Activated CD4-positive, alpha-beta T cell treated with anti-CD3 and anti-CD28 coated beads for 36 hours (primary cell): ENCODE measurements at regions not wholly inside any gene's neighbourhood (a gene's known extent, or its start where the extent isn't known, plus 50 kb on each side); places are given as distances from the start of the nearest gene placed in this dataset.

ENCODE experiments used
- ATAC-seq: fragments of 200-7000 bp; cut with Tn5 transposase; one replicate; pipeline ENCODE4 v1.10.0; 2021; ENCODE audit warnings: mild to moderate bottlenecking, moderate library complexity
- CTCF ChIA-PET: fragments of 350-600 bp; sonication (Branson Sonifier 250); formaldehyde crosslinking; loops from one replicate; lab custom pipeline; 2021; ENCODE audit warnings: antibody characterized with exemption; lab: Charles Lee
- POLR2A ChIA-PET: fragments of 350-600 bp; sonication (Branson Sonifier 250); formaldehyde crosslinking; loops from one replicate; lab custom pipeline; 2021; ENCODE audit warnings: antibody characterized with exemption, inconsistent platforms; lab: Charles Lee
- DNase-seq: peaks from one replicate; pipeline ENCODE4 v3.0.0-alpha.2; 2020
- H3K27ac Mint-ChIP-seq: one replicate; pipeline ENCODE4 v1.8.0; 2021; ENCODE audit warnings: mixed read lengths
- H3K27me3 Mint-ChIP-seq: one replicate; pipeline ENCODE4 v1.8.0; 2021; ENCODE audit warnings: mixed read lengths
- H3K36me3 Mint-ChIP-seq: one replicate; pipeline ENCODE4 v1.8.0; 2021; ENCODE audit warnings: low read depth, mixed read lengths
- H3K4me1 Mint-ChIP-seq: one replicate; pipeline ENCODE4 v1.8.0; 2021; ENCODE audit warnings: mixed read lengths
- H3K4me3 Mint-ChIP-seq: one replicate; pipeline ENCODE4 v1.8.0; 2021; ENCODE audit warnings: mild to moderate bottlenecking, moderate library complexity, mixed read lengths
- H3K9me3 Mint-ChIP-seq: one replicate; pipeline ENCODE4 v1.8.0; 2021; ENCODE audit warnings: low read depth, mixed read lengths
- intact Hi-C, 2 experiments: fragments of 100-400 bp; cut with DNase I in 1 of 2; cut with micrococcal nuclease in 1 of 2; formaldehyde crosslinking; loops; one replicate each; pipeline versions ENCODE4 v1.14.2 to v1.15.1; 2022 to 2024; cut with DNase I, micrococcal nuclease

DNA sequence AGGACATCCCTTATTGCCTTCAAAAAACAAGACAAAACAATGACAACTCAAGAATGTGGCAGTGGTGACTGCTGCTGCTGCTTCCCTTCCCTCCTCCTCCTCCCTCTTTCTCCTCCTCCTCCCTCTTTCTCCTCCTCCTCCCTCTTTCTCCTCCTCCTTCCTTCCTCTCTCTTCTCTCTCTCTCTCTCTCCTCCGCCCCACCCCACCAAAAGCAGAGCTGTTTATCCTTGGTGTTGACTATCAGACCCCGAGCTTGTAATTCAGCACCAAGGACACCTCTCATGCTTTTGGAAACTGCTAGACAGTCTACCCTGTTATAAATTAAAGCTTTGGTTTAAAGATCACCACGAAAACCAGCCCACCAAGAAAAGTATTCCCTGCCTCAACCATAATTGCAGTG, 72.4 kb upstream of the IFNAR2 start:
- ATAC-seq: no peak

DNA sequence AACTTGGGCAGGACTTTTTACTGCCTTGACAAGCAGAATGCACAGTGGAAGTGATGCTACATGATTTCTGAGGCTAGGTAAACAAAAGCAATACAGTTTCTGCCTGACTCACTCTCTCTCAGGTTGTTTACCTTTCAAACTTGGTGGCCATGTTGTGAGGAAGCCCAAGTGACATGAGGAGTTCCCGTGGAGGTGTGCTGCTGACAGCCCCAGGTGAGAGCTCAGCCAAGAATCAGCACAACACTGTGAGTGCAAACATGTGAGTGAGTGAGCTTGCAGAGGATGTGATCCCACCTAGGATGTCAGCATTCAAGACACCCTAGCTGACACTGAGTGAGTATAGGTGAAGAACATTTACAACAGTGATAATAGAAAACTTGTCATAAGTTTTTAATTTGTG, 71.1 kb upstream of the IFNAR2 start:
- ATAC-seq: no peak
- Mint-ChIP-seq H3K36me3 (no peaks in the 10 kb centered on the region), H3K4me1 (no peaks in the 10 kb centered on the region), H3K27ac (no peak overlapping the region), H3K4me3 (no peak overlapping the region), H3K9me3 (peaks cover 9% of the 10 kb centered on the region), H3K27me3 (peaks cover 17% of the 10 kb centered on the region)
- ChIA-PET POLR2A (no interaction called here), CTCF (no interaction called here)
- no peak for DNase-seq
- intact Hi-C loops: no loop called here

More for the DNA sequence above, 72.4 kb upstream of the IFNAR2 start:
- H3K36me3 Mint-ChIP-seq: no peaks in the 10 kb centered on the region
- peaks cover 9% of the 10 kb centered on the region for H3K9me3 Mint-ChIP-seq
- CTCF ChIA-PET: interaction anchor here (0.7 to 1.8 kb wide), 4 partner anchors 12 to 182 kb away, joined by 3 to 6 read pairs (median 4); no protein-coding TSS in a partner anchor
- H3K4me3 Mint-ChIP-seq: no peak overlapping the region
- H3K27ac Mint-ChIP-seq: no peak overlapping the region
- no peak for DNase-seq
- POLR2A ChIA-PET: interaction anchor here (0.7 kb wide), 1 partner anchor 129 kb away, joined by 5 read pairs; no protein-coding TSS in a partner anchor
- intact Hi-C loops: no loop called here
- H3K4me1 Mint-ChIP-seq: peaks cover under 1% of the 10 kb centered on the region
- peaks cover 23% of the 10 kb centered on the region for H3K27me3 Mint-ChIP-seq

DNA sequence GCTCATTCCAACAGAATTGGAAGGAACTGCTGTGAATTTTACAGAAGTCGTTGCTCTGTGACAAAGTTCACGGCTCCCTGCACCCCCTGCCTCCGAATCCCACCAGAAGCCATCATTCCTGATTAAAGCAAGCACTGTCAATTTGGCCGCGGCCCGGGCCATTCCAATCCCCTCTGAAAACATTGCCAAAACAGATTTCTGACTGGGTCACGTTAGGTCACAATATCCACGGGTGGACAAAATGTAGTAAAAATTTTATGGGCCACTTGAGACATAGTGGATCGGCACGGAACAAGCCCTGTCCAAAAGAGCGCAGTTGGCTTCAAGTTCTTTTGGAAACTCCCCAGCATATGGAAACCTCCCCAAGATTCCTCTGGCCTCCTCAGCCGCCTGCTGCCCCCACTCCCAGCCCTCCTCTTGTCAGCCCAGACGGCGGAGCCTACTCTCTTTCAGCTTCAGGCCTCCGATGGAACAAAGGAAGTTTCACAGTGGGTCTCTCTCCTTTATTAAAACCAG, 67.2 kb upstream of the IFNAR2 start:
- ATAC-seq (no peak), DNase-seq (no peak)
- no peak overlapping the region for H3K4me3 Mint-ChIP-seq
- intact Hi-C loops: no loop called here
- no peaks in the 10 kb centered on the region for H3K36me3 Mint-ChIP-seq
- POLR2A ChIA-PET: no interaction called here
- H3K27ac Mint-ChIP-seq: no peak overlapping the region
- peaks cover 3% of the 10 kb centered on the region for H3K27me3 Mint-ChIP-seq
- CTCF ChIA-PET: interaction anchor here (0.6 kb wide), 1 partner anchor 507 kb away, joined by 3 read pairs; no protein-coding TSS in a partner anchor
- peaks cover 9% of the 10 kb centered on the region for H3K9me3 Mint-ChIP-seq
- H3K4me1 Mint-ChIP-seq: no peaks in the 10 kb centered on the region

- DNase-seq: no peak
- no peaks in the 10 kb centered on the region for H3K4me1 Mint-ChIP-seq
- H3K9me3 Mint-ChIP-seq: no peaks in the 10 kb centered on the region
- ChIA-PET POLR2A (no interaction called here), CTCF (interaction anchor here (0.6 to 1.4 kb wide), 5 partner anchors 17 to 283 kb away, joined by 3 to 6 read pairs (median 3); no protein-coding TSS in a partner anchor)
- intact Hi-C loops: no loop called here
- no peak for ATAC-seq
- no peak overlapping the region for H3K27ac Mint-ChIP-seq
- no peak overlapping the region for H3K4me3 Mint-ChIP-seq
- H3K36me3 Mint-ChIP-seq: no peaks in the 10 kb centered on the region
- H3K27me3 Mint-ChIP-seq: peaks cover 5% of the 10 kb centered on the region
These were observed 60.9 kb upstream of the IFNAR2 start for GRCh38 chr21:33168886-33169285.

DNA sequence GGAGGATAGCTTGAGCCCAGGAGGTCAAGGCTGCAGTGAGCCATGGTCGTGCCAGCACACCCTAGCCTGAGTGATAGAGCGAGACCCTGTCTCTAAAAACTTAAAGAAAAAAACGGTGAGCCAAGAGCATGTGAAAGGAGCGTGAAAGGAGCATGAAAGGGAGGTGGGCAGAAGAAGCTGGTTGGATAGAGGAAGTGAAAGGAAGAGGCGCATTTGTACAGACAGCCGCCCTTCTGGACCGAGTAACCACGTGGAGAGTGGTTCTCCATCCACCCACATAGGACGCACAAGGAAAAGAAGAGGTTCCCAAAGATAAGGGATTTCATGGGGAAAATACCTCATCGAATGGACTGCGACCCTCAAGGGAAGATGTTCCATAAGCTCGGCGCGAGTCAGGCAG, 60.4 kb upstream of the IFNAR2 start:
- no peak overlapping the region for H3K4me3 Mint-ChIP-seq
- no peaks in the 10 kb centered on the region for H3K36me3 Mint-ChIP-seq
- DNase-seq (no peak), ATAC-seq (no peak)
- H3K27me3 Mint-ChIP-seq: peaks cover 5% of the 10 kb centered on the region
- intact Hi-C loops: no loop called here
- no peaks in the 10 kb centered on the region for H3K9me3 Mint-ChIP-seq
- no peaks in the 10 kb centered on the region for H3K4me1 Mint-ChIP-seq
- CTCF ChIA-PET: interaction anchor here (0.6 to 1.4 kb wide), 4 partner anchors 16 to 283 kb away, joined by 3 to 6 read pairs (median 3); no protein-coding TSS in a partner anchor
- no peak overlapping the region for H3K27ac Mint-ChIP-seq
- POLR2A ChIA-PET: no interaction called here

GRCh38 chr21:33171616-33172169, 58.0 kb upstream of the IFNAR2 start:
- ATAC-seq: no peak
- Mint-ChIP-seq H3K4me3 (no peak overlapping the region), H3K4me1 (no peaks in the 10 kb centered on the region), H3K27ac (no peak overlapping the region), H3K36me3 (no peaks in the 10 kb centered on the region), H3K9me3 (no peaks in the 10 kb centered on the region), H3K27me3 (peaks cover 5% of the 10 kb centered on the region)
- ChIA-PET POLR2A (no interaction called here), CTCF (interaction anchor here (0.6 to 1.2 kb wide), 2 partner anchors 20 to 172 kb away, joined by 3 to 4 read pairs; no protein-coding TSS in a partner anchor)
- intact Hi-C loops: no loop called here
- no peak for DNase-seq

- DNase-seq: no peak
- Mint-ChIP-seq H3K9me3 (no peaks in the 10 kb centered on the region), H3K36me3 (no peaks in the 10 kb centered on the region), H3K4me3 (no peak overlapping the region), H3K4me1 (no peaks in the 10 kb centered on the region), H3K27me3 (no peaks in the 10 kb centered on the region), H3K27ac (no peak overlapping the region)
- no peak for ATAC-seq
- intact Hi-C loops: no loop called here
- ChIA-PET CTCF (interaction anchor here (0.6 kb wide), 1 partner anchor 348 kb away, joined by 3 read pairs; no protein-coding TSS in a partner anchor), POLR2A (no interaction called here)
These were observed 55.0 kb upstream of the IFNAR2 start for GRCh38 chr21:33174756-33175155.
